DND-41 (cell line): ENCODE measurements at regions not wholly inside any gene's neighbourhood (a gene's known extent, or its start where the extent isn't known, plus 50 kb on each side); places are given as distances from the start of the nearest gene placed in this dataset.
"Not testable (repeated sequence)": the region's sequence is repeated elsewhere in the genome, so short reads cannot be mapped to it uniquely, and the experiment has no call there.

Experiments used
- ATAC-seq: fragments of 200-7000 bp; cut with Tn5 transposase; 3 replicates; pipeline ENCODE4 v1.9.1; 2021; ENCODE audit warnings: low read depth; ENCODE audit not compliant: insufficient read depth
- DNase-seq: peaks from one replicate; pipeline ENCODE4 v3.0.0-alpha.2; 2020
- H2AFZ ChIP-seq: 2 replicates; pipeline ENCODE4 v1.6.0; 2012; ENCODE audit warnings: low read depth, low read length
- H3K27ac ChIP-seq: 2 replicates; pipeline ENCODE4 v1.5.1; 2012; ENCODE audit warnings: low read length, inconsistent platforms
- H3K27me3 ChIP-seq: fragments of 200-600 bp; sonication (generic); 2 replicates; pipeline ENCODE4 v1.6.0; 2012; ENCODE audit warnings: low read length, mild to moderate bottlenecking, inconsistent platforms; ENCODE audit not compliant: insufficient read depth, poor library complexity
- H3K36me3 ChIP-seq: 2 replicates; pipeline ENCODE4 v1.5.1; 2012; ENCODE audit warnings: low read length, inconsistent platforms; ENCODE audit not compliant: insufficient read depth
- H3K4me1 ChIP-seq: 2 replicates; pipeline ENCODE4 v1.5.1; 2012; ENCODE audit warnings: mild to moderate bottlenecking, low read length; ENCODE audit not compliant: insufficient read depth
- H3K4me2 ChIP-seq: 2 replicates; pipeline ENCODE4 v1.6.0; 2012; ENCODE audit warnings: mild to moderate bottlenecking, moderate library complexity, low read length, inconsistent platforms; ENCODE audit not compliant: insufficient read depth
- H3K4me3 ChIP-seq, 2 experiments: fragments of 200-600 bp in 1 of 2; shearing (Covaris generic) in 1 of 2; 2 replicates each; pipeline ENCODE4 v1.5.1; 2012 to 2016; ENCODE audit warnings: inconsistent platforms in 2 of 2, low read length in 2 of 2, mild to moderate bottlenecking in 2 of 2, low read depth in 1 of 2, moderate library complexity in 1 of 2
- H3K79me2 ChIP-seq: 2 replicates; pipeline ENCODE4 v1.6.0; 2012; ENCODE audit warnings: low read length, inconsistent platforms; ENCODE audit not compliant: insufficient read depth
- H3K9ac ChIP-seq: 2 replicates; pipeline ENCODE4 v1.6.0; 2012; ENCODE audit warnings: low read depth, mild to moderate bottlenecking, inconsistent platforms, low read length, moderate library complexity
- H3K9me3 ChIP-seq: 2 replicates; pipeline ENCODE4 v1.5.1; 2012; ENCODE audit warnings: low read length, moderate library complexity, mild to moderate bottlenecking, inconsistent platforms; ENCODE audit not compliant: insufficient read depth, severe bottlenecking
- H4K20me1 ChIP-seq: 2 replicates; pipeline ENCODE4 v1.6.0; 2012; ENCODE audit warnings: low read length; ENCODE audit not compliant: insufficient read depth
- CTCF ChIP-seq: IDR thresholded peaks from 2 replicates; pipeline ENCODE4 v1.5.1; 2012; ENCODE audit warnings: borderline replicate concordance, low read length, moderate library complexity, mild to moderate bottlenecking; ENCODE audit not compliant: poor library complexity, severe bottlenecking; ENCODE audit errors: extremely low read depth
- EZH2 ChIP-seq: IDR thresholded peaks from 3 replicates; pipeline ENCODE4 v1.6.1; 2012; ENCODE audit warnings: borderline replicate concordance, low read depth, mild to moderate bottlenecking, moderate library complexity, low read length, inconsistent platforms; ENCODE audit not compliant: severe bottlenecking

DNA sequence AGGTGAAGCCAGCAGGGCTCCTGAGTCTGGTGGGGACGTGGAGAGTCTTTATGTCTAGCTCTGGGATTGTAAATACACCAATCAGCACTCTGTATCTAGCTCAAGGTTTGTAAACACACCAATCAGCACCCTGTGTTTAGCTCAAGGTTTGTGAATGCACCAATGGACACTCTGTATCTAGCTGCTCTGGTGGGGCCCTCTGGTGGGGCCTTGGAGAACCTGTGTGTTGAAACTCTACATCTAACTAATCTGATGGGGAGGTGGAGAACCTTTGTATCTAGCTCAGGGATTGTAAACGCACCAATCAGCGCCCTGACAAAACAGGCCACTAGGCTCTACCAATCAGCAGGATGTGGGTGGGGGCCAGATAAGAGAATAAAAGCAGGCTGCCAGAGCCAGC is 240.6 kb upstream of the PTGER4 start:
- peak; percentile 14 for TF ChIP-seq CTCF
- H4K20me1 ChIP-seq, H3K4me3 ChIP-seq, H3K27ac ChIP-seq, H2AFZ ChIP-seq, H3K79me2 ChIP-seq, H3K36me3 ChIP-seq, H3K27me3 ChIP-seq, H3K9ac ChIP-seq, ATAC-seq, H3K9me3 ChIP-seq, H3K4me2 ChIP-seq: not testable (repeated sequence)
- peak; percentile 35 for DNase-seq
- H3K4me1 ChIP-seq = peaks cover 53% of the 10 kb centered on the region

- not testable (repeated sequence) for H3K79me2 ChIP-seq, H3K4me2 ChIP-seq, H3K4me3 ChIP-seq, H3K27me3 ChIP-seq, H3K9me3 ChIP-seq, ATAC-seq, DNase-seq, H2AFZ ChIP-seq, H3K27ac ChIP-seq, H4K20me1 ChIP-seq, H3K9ac ChIP-seq, H3K36me3 ChIP-seq
- H3K4me1 ChIP-seq = peaks cover 53% of the 10 kb centered on the region
These were observed 241.1 kb upstream of the PTGER4 start for GRCh38 chr5:40438646-40439045.

- Histone ChIP-seq H3K4me2 (no peak overlapping the region), H3K79me2 (no peaks in the 10 kb centered on the region), H3K4me1 (peaks cover 59% of the 10 kb centered on the region), H3K27ac (peak overlapping the region; percentile 48), H3K9ac (no peak overlapping the region), H3K9me3 (no peaks in the 10 kb centered on the region), H2AFZ (no peak overlapping the region), H4K20me1 (no peaks in the 10 kb centered on the region), H3K36me3 (no peaks in the 10 kb centered on the region), H3K4me3 (no peak overlapping the region), H3K27me3 (no peaks in the 10 kb centered on the region)
- no peak for TF ChIP-seq CTCF
- no peak for TF ChIP-seq EZH2
- ATAC-seq (peak; percentile 23; the same call in 1 of the 3 replicates), DNase-seq (no peak)
These were observed 242.3 kb upstream of the PTGER4 start for GRCh38 chr5:40437452-40437861.

DNA sequence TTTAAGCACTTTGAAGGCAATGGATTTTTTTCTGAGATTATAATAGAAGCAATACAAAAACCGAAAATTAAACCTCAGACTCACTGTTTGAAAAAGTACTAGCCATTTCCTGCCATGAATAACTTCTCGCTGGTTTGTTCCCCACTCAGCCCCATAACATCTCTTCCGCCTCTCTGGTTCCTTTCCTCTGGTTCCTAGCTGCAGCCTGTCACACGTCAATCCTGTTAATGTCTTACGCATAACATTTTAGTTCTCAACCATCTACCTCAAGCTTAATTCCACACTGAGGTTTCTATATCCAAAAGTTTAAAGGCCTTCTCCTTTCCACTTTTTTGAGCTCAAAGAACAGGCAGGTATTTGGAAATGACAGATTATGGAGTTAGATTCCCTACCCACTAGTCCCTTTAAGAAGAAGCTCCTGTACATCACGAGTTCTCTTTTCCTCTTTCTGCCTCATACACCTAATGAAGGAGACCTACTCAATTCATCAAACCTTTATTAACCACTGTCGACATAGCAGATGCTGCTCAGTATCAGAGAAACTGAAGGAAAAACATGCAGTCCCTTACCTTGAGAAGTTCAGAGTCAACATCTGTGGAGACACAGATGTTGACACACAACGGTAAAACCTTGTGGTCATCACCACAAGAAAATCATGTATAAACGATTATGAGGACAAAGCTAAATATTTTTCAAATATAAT is 243.0 kb upstream of the PTGER4 start:
- Histone ChIP-seq H3K4me1 (peaks cover 59% of the 10 kb centered on the region), H4K20me1 (no peaks in the 10 kb centered on the region), H3K27ac (peak overlapping the region; percentile 60), H3K27me3 (no peaks in the 10 kb centered on the region), H3K36me3 (no peaks in the 10 kb centered on the region), H3K4me2 (no peak overlapping the region), H3K9me3 (no peaks in the 10 kb centered on the region), H2AFZ (peak overlapping the region; percentile 4; the same call in 1 of the 2 replicates), H3K79me2 (no peaks in the 10 kb centered on the region; the same call in 1 of the 2 replicates), H3K9ac (no peak overlapping the region), H3K4me3 (no peak overlapping the region)
- DNase-seq (no peak), ATAC-seq (peak; percentile 56)
- TF ChIP-seq EZH2 (no peak), CTCF (no peak)

DNA sequence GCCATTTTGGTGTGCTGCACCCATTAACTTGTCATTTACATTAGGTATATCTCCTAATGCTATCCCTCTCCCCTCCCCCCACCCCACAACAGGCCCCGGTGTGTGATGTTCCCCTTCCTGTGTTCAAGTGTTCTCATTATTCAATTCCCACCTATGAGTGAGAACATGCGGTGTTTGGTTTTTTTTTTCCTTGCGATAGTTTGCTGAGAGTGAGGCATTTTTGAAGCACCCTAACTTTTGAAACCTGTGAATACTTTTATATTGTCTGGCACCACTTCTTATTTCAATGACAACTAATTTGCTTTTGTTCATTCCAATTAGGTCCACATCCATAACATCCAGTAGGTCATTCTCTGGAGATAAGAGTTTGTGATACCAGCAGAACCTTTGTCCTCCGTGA is 244.0 kb upstream of the PTGER4 start:
- H3K27me3 ChIP-seq, H3K4me2 ChIP-seq, H3K4me3 ChIP-seq, ATAC-seq, H4K20me1 ChIP-seq, H3K9ac ChIP-seq, H3K36me3 ChIP-seq, H3K9me3 ChIP-seq, DNase-seq, H3K79me2 ChIP-seq: not testable (repeated sequence)
- Histone ChIP-seq H3K4me1 (peaks cover 61% of the 10 kb centered on the region), H3K27ac (peak overlapping the region; percentile 60), H2AFZ (0 out of 2 replicates have a peak overlapping the region, but pooled peaks have one; percentile 2)
